HG03139 (cell line): ENCODE measurements at regions not wholly inside any gene's neighbourhood (a gene's known extent, or its start where the extent isn't known, plus 50 kb on each side); places are given as distances from the start of the nearest gene placed in this dataset.
A peak's percentile ranks its signal among the peaks of the same experiment; 100 is the strongest.
"Not testable (repeated sequence)": the region's sequence is repeated elsewhere in the genome, so short reads cannot be mapped to it uniquely, and the experiment has no call there.

ENCODE experiments used
- ATAC-seq: cut with Tn5 transposase; IDR thresholded peaks from one replicate; pipeline ENCODE4 v1.9.1; 2021; ENCODE audit not compliant: unreplicated experiment

- ATAC-seq, result no peak
Measured at GRCh38 chr2:145460112-145460511, 940.2 kb upstream of the ZEB2 start.

GRCh38 chr2:145431181-145431951 is 911.4 kb upstream of the ZEB2 start:
- ATAC-seq, result no peak

DNA sequence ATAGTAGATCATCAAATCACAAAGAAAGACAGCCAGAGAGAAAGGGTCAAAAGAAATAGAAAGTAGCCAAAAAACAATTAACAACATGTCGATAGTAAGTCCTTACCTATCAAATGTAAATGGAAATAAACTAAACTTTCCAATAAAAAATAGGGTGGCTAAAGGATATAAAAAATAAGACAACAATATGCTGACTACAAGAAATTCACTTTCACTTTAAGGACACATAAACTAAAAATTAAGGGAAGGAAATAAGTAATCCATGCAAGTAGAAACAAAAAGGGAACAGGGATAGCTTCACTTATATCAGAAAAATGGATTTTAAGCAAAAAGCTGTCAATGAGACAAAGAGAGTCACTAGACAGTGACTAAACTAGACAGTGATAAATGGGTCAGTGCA is 903.9 kb upstream of the ZEB2 start:
- no peak for ATAC-seq

DNA sequence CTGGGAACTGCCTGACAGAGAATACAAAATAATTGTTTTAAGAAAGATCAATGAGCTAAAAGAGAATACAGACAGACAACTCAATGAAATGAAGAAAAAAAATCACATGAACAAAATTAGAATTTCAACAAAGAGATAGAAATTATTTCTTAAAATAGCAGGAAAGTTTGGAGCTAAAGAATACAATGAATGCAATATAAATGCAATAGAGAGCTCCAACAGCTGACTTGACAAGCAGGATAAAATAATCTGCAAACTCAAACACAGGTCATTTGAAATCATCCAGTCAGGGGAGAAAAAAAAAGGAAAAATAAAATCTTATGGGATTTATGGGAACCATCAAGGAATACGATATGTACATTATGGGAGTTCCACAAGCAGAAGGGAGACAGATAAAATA is 902.7 kb upstream of the ZEB2 start:
- no peak for ATAC-seq

DNA sequence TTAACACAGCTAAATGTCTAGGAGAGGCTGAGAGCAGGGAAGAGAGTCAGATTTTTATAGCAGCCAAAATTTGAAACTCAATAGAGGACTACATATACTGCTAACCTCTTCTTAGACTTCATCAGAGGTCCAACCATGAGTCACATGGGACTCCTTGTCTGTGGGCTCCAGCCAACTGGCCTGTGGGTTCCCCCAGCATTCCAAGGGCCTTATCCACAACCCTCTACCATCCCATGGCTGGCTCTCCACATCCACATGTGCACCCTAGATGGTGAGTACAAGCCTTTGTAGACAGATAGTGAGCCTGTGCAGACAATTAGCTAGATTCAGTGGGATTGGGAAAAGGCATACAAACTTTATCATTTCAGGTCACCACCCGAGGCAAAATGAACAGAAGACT is 901.9 kb upstream of the ZEB2 start:
- ATAC-seq, result no peak

GRCh38 chr2:145416640-145417039 is 896.7 kb upstream of the ZEB2 start:
- no peak for ATAC-seq

DNA sequence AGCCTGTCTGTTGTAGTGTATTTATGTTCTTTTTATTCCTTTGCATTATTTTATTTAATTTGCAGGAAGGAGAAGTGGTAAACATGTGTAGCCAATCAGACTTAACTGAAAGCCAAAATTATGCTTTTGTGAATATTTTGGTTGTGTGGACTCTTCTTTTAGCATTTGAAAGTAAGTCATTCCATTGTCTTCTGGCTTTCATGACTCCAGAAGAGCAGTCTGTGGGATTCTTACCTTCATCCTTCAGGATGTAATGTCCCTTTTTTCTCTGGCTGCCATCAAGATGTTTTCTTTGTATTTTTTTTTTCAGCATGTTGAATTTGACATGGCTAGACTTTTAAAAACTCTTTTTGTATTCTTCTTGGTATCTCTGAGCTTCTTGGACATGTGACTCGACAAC is 895.2 kb upstream of the ZEB2 start:
- no peak for ATAC-seq

- no peak for ATAC-seq
Measured at GRCh38 chr2:145413261-145414030, 893.5 kb upstream of the ZEB2 start.

DNA sequence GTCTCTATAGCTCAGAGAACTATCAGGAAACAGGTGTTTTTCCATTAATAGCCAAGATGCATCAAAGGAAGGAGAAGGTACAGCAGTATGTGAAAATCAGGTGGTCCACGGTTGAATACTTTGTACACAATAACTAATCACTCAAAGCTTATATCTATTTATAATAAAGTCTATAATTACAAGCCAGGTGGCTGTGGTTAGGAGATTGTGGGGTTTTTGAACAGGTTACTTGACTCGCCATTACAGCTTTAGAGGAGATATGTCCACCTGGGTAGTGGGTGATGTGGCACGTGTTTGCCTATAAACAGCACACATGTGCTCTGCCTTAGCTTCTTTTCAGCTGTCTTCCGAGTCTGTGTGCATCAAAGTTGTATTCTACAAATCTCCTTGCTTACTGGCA is 892.2 kb upstream of the ZEB2 start:
- ATAC-seq, result peak; percentile 36

- ATAC-seq, result peak; percentile 85
Measured at GRCh38 chr2:145411493-145411892, 891.6 kb upstream of the ZEB2 start.

DNA sequence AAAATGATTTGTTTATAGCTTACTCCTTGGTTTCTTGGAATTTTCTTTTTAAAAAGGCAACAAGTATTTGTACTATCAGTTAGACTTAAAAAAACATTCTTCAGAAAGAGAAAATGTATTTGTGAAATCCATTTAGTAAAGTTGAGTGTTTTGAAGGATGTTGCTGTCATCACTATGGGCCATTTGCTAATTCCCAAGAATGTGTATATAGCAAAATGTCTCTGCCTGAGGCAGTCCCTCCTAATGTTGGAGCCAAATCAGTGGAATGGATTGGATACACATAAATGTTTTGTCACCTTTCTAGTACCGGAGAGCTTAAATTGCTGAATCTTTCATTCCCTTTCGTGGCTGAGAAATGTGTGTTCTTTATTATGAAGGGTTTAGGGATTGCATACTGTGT is 890.2 kb upstream of the ZEB2 start:
- no peak for ATAC-seq

DNA sequence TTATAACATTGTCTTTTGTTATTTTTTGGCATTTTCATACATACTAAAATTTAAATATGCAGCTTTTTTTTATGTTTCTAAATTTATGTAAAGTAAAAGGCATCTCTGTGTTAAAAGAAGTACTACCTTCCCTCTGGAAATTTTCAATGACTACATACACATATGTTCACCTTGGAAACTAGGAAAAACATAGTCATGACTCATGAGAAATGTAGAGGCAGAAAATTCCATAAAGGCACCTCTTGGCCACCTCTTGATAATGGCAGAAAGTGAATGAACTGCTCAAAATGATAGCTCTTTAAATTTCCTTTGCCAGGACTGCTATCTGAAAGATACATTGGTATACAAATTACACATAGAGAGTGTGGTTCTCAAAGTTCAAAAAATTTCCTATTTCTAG is 889.1 kb upstream of the ZEB2 start:
- no peak for ATAC-seq

DNA sequence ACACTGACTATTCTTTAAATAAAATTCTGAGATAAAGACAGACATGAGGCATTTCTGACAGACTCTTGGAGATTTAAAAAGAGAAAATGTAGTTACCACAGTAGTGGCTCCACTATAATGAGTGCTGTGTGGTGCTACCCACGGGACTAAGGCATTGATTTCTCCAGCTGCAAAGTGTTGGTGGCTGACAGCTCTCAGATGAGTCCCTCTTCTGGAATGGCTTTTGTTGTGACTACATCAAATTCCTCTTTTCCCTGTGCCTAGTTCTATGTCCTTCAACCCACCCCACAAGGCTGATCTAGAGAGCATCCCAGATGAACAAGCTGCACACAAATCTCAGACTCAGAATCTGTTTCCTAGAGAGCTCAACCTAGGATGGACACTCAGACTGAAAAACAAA is 884.8 kb upstream of the ZEB2 start:
- ATAC-seq, result no peak

GRCh38 chr2:145402706-145403277 is 882.9 kb upstream of the ZEB2 start:
- no peak for ATAC-seq

DNA sequence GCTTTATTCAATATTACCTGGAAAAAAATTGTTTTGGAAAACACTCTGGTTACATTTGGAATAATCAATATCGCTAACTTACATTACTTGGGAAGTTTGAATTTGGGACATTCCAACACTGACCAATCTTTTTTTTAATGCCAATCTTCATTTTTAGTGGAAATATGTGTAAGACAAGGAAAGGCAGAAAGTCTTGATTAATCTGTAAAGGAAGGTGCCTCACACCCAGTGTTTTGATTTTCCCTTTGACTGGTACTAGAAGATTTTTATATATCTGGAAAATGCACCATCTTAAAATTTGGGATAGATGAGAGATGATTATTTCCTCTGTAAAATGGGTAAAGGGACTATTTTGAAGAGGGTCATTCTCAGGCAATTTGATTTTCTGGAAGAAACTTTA is 879.2 kb upstream of the ZEB2 start:
- no peak for ATAC-seq

DNA sequence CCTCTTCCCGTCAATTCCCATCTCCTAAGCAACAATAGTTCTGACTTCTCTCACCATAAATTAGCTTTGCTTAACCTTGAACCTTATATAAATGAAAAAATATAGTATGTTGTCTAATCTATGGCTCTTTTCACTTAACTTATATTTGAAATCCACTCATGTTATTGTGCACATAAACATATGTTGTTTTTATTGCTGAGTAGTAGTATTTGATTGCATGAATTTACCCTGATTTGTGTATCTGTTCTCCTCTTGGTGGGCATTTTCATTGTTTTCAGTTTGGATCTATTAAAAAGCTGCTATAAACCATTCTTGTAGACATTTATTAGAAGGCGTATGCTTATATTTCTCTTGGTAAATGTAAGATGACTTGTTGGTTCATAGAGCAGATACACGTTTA is 874.3 kb upstream of the ZEB2 start:
- no peak for ATAC-seq

- ATAC-seq, result no peak
Measured at GRCh38 chr2:145386973-145387372, 867.1 kb upstream of the ZEB2 start.

GRCh38 chr2:145383961-145384360 is 864.0 kb upstream of the ZEB2 start:
- no peak for ATAC-seq

DNA sequence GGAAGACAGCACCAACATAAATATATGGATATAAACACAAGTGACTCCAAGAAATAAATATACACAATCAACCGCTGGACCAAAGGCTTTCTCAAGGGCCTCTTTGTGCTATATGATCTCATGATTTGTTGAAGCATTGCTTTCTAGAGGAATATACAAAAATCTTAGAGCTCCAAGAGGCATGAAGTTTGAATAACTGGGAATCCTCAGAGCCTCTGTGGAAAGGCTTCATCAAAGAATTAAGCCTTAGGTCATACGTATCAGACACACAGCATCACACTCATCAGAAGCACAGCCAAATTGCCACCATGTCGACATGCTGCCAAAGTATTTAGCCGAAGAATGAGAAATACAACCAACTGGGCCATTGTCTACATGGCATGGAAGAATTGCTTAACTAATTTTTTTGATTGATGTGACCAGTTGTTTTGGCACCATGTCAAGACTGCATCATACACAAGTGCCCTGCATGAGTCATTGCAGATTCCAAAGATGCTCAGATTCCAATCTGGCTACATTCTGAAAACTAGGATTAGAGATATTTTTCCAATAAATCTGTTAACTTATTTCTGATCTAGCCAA is 860.6 kb upstream of the ZEB2 start:
- ATAC-seq, result no peak

- no peak for ATAC-seq
Measured at GRCh38 chr2:145379934-145380333, 860.0 kb upstream of the ZEB2 start.

DNA sequence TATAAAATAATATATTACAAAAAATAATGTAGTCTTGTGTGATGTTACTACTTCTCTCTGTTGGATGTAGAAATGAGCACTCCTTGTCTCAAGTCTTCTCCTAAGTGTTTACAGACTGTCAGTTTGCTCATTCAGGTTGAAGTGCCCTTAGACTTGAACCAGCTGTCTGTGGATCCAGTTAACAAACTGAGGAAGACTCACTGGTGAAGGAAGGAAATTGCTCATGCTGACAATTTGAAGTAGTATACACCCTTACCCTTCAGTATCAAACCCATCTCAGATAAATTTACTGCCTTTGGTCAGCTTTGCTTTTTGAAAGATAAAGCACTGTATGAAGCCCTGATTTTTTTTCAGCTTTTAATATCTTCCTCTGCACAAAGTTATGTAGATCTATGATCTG is 854.2 kb upstream of the ZEB2 start:
- ATAC-seq, result no peak

GRCh38 chr2:145367334-145367733 is 847.4 kb upstream of the ZEB2 start:
- ATAC-seq, result not testable (repeated sequence)
